ENCODE measurements at regions not wholly inside any gene's neighbourhood (a gene's known extent, or its start where the extent isn't known, plus 50 kb on each side); places are given as distances from the start of the nearest gene placed in this dataset.

- peak; percentile 63 for TF ChIP-seq KLF9 (tag by site-specific recombination; IDR thresholded peaks at IDR 0.05; ENCODE audit: low read depth)
- TF ChIP-seq ZSCAN16 (tag by site-specific recombination; IDR thresholded peaks at IDR 0.05), result no peak
- TF ChIP-seq YY1 (tag by site-specific recombination; IDR thresholded peaks at IDR 0.05), result no peak
- TF ChIP-seq ZNF629 (tag by site-specific recombination; IDR thresholded peaks at IDR 0.05), result no peak; the same call in 1 of the 2 replicates
- no peak for TF ChIP-seq ZBTB1 (tag by site-specific recombination; IDR thresholded peaks at IDR 0.05)
- TF ChIP-seq ZNF37A (tag by site-specific recombination; IDR thresholded peaks at IDR 0.05), result no peak
- no peak for TF ChIP-seq ZNF837 (tag by site-specific recombination; IDR thresholded peaks at IDR 0.05)
- TF ChIP-seq, protein P1, sequence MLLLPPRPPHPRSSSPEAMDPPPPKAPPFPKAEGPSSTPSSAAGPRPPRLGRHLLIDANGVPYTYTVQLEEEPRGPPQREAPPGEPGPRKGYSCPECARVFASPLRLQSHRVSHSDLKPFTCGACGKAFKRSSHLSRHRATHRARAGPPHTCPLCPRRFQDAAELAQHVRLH (tag by site-specific recombination; IDR thresholded peaks at IDR 0.05), result no peak
- TF ChIP-seq ZNF133 (tag by site-specific recombination; IDR thresholded peaks at IDR 0.05), result no peak
- no peak for TF ChIP-seq ZNF624 (tag by site-specific recombination; IDR thresholded peaks at IDR 0.05)
- TF ChIP-seq, protein P2, sequence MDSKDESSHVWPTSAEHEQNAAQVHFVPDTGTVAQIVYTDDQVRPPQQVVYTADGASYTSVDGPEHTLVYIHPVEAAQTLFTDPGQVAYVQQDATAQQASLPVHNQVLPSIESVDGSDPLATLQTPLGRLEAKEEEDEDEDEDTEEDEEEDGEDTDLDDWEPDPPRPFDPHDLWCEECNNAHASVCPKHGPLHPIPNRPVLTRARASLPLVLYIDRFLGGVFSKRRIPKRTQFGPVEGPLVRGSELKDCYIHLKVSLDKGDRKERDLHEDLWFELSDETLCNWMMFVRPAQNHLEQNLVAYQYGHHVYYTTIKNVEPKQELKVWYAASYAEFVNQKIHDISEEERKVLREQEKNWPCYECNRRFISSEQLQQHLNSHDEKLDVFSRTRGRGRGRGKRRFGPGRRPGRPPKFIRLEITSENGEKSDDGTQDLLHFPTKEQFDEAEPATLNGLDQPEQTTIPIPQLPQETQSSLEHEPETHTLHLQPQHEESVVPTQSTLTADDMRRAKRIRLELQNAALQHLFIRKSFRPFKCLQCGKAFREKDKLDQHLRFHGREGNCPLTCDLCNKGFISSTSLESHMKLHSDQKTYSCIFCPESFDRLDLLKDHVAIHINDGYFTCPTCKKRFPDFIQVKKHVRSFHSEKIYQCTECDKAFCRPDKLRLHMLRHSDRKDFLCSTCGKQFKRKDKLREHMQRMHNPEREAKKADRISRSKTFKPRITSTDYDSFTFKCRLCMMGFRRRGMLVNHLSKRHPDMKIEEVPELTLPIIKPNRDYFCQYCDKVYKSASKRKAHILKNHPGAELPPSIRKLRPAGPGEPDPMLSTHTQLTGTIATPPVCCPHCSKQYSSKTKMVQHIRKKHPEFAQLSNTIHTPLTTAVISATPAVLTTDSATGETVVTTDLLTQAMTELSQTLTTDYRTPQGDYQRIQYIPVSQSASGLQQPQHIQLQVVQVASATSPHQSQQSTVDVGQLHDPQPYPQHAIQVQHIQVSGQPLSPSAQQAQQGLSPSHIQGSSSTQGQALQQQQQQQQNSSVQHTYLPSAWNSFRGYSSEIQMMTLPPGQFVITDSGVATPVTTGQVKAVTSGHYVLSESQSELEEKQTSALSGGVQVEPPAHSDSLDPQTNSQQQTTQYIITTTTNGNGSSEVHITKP (tag by site-specific recombination; IDR thresholded peaks at IDR 0.05), result no peak
- TF ChIP-seq ZNF792 (tag by site-specific recombination; IDR thresholded peaks at IDR 0.05), result 0 out of 2 replicates have a peak, but pooled peaks have one; percentile 30
- TF ChIP-seq ZNF398 (tag by site-specific recombination; IDR thresholded peaks at IDR 0.05), result peak; percentile 74
- TF ChIP-seq PATZ1 (tag by site-specific recombination; IDR thresholded peaks at IDR 0.05), result peak; percentile 63
- no peak for TF ChIP-seq ZNF138 (tag by site-specific recombination; IDR thresholded peaks at IDR 0.05; ENCODE audit: borderline replicate concordance)
- no peak for TF ChIP-seq ZNF248 (tag by site-specific recombination; IDR thresholded peaks at IDR 0.05)
- TF ChIP-seq HOXA7 (CRISPR knock-in tag; IDR thresholded peaks at IDR 0.05; ENCODE audit: borderline replicate concordance), result no peak
- TF ChIP-seq ZSCAN23 (tag by site-specific recombination; IDR thresholded peaks at IDR 0.05), result no peak
- TF ChIP-seq ZNF530 (tag by site-specific recombination; IDR thresholded peaks at IDR 0.05; ENCODE audit: low read depth), result no peak
- no peak for TF ChIP-seq HOXC10 (CRISPR knock-in tag; IDR thresholded peaks at IDR 0.05)
- TF ChIP-seq ZXDB (tag by site-specific recombination; IDR thresholded peaks at IDR 0.05), result peak; percentile 35; the same call in 1 of the 2 replicates
- TF ChIP-seq ZNF311 (tag by site-specific recombination; IDR thresholded peaks at IDR 0.05; ENCODE audit: borderline replicate concordance), result no peak
- TF ChIP-seq, protein P3, sequence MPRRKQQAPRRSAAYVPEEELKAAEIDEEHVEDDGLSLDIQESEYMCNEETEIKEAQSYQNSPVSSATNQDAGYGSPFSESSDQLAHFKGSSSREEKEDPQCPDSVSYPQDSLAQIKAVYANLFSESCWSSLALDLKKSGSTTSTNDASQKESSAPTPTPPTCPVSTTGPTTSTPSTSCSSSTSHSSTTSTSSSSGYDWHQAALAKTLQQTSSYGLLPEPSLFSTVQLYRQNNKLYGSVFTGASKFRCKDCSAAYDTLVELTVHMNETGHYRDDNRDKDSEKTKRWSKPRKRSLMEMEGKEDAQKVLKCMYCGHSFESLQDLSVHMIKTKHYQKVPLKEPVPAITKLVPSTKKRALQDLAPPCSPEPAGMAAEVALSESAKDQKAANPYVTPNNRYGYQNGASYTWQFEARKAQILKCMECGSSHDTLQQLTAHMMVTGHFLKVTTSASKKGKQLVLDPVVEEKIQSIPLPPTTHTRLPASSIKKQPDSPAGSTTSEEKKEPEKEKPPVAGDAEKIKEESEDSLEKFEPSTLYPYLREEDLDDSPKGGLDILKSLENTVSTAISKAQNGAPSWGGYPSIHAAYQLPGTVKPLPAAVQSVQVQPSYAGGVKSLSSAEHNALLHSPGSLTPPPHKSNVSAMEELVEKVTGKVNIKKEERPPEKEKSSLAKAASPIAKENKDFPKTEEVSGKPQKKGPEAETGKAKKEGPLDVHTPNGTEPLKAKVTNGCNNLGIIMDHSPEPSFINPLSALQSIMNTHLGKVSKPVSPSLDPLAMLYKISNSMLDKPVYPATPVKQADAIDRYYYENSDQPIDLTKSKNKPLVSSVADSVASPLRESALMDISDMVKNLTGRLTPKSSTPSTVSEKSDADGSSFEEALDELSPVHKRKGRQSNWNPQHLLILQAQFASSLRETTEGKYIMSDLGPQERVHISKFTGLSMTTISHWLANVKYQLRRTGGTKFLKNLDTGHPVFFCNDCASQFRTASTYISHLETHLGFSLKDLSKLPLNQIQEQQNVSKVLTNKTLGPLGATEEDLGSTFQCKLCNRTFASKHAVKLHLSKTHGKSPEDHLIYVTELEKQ (tag by site-specific recombination; IDR thresholded peaks at IDR 0.05; ENCODE audit: borderline replicate concordance), result no peak
- TF ChIP-seq GLIS1 (tag by site-specific recombination; IDR thresholded peaks at IDR 0.05), result peak; percentile 63
- no peak for TF ChIP-seq ZNF121 (tag by site-specific recombination; IDR thresholded peaks at IDR 0.05)
- TF ChIP-seq ZBTB7A (tag by site-specific recombination; IDR thresholded peaks at IDR 0.05; ENCODE audit: low read depth), result no peak
- 0 out of 2 replicates have a peak, but pooled peaks have one; percentile 8 for TF ChIP-seq KLF8 (tag by site-specific recombination; IDR thresholded peaks at IDR 0.05)
- no peak for TF ChIP-seq SP3 (tag by site-specific recombination; IDR thresholded peaks at IDR 0.05)
- no peak for TF ChIP-seq ZNF132 (tag by site-specific recombination; IDR thresholded peaks at IDR 0.05; ENCODE audit: borderline replicate concordance)
These were observed 65.6 kb upstream of the POLG start (continued) for GRCh38 chr15:89400116-89400781.
